Smooth muscle cell (in vitro differentiated cells): ENCODE measurements at regions not wholly inside any gene's neighbourhood (a gene's known extent, or its start where the extent isn't known, plus 50 kb on each side); places are given as distances from the start of the nearest gene placed in this dataset.
A peak's percentile ranks its signal among the peaks of the same experiment; 100 is the strongest.

Experiments used
- DNase-seq: peaks from one replicate; lab custom pipeline; 2025; ENCODE audit not compliant: unreplicated experiment; lab: John Stamatoyannopoulos, UW
- H2AFZ ChIP-seq: fragments of 200-600 bp; sonication (generic); 2 replicates; pipeline ENCODE4 v1.6.0; 2016; ENCODE audit warnings: antibody characterized with exemption, low read depth, mild to moderate bottlenecking
- H3F3A ChIP-seq: fragments of 200-600 bp; sonication (generic); 2 replicates; pipeline ENCODE4 v1.6.0; 2017; ENCODE audit warnings: antibody characterized with exemption, low read depth
- H3K27ac ChIP-seq: fragments of 200-600 bp; sonication (generic); 2 replicates; pipeline ENCODE4 v1.5.1; 2016; ENCODE audit warnings: low read depth, mild to moderate bottlenecking
- H3K27me3 ChIP-seq: fragments of 200-600 bp; sonication (generic); 2 replicates; pipeline ENCODE4 v1.6.1; 2016; ENCODE audit warnings: low read depth, mild to moderate bottlenecking
- H3K36me3 ChIP-seq: fragments of 200-600 bp; sonication (generic); 2 replicates; pipeline ENCODE4 v1.5.1; 2016; ENCODE audit warnings: low read depth
- H3K4me1 ChIP-seq: fragments of 200-600 bp; sonication (generic); 2 replicates; pipeline ENCODE4 v1.5.1; 2016; ENCODE audit warnings: low read depth
- H3K4me2 ChIP-seq: fragments of 200-600 bp; sonication (generic); 2 replicates; pipeline ENCODE4 v1.6.0; 2016; ENCODE audit warnings: mild to moderate bottlenecking
- H3K4me3 ChIP-seq: fragments of 200-600 bp; sonication (generic); 2 replicates; pipeline ENCODE4 v1.5.1; 2016; ENCODE audit warnings: mild to moderate bottlenecking
- H3K79me2 ChIP-seq: fragments of 200-600 bp; sonication (generic); 2 replicates; pipeline ENCODE4 v1.6.0; 2016; ENCODE audit warnings: low read depth, mild to moderate bottlenecking
- H3K9ac ChIP-seq: fragments of 200-600 bp; sonication (generic); 2 replicates; pipeline ENCODE4 v1.6.0; 2016; ENCODE audit warnings: low read depth
- H3K9me3 ChIP-seq: fragments of 200-600 bp; sonication (generic); replicated peaks from 2 replicates; pipeline ENCODE4 v1.5.1; 2016; ENCODE audit warnings: low read depth
- H4K20me1 ChIP-seq: fragments of 200-600 bp; sonication (generic); 2 replicates; pipeline ENCODE4 v1.6.0; 2016; ENCODE audit warnings: low read depth
- WGBS: methylation state at CpG from one replicate; pipeline ENCODE4 v1.1.7; 2016; ENCODE audit warnings: low lambda C conversion rate; 5-methylcytosine and 5-hydroxymethylcytosine counted together
- TF ChIP-seq, protein P1 (sequence below): fragments of 200-600 bp; sonication (generic); IDR thresholded peaks from 2 replicates; pipeline ENCODE4 v1.5.1; 2017; ENCODE audit warnings: borderline replicate concordance, mild to moderate bottlenecking, antibody characterized with exemption; ENCODE audit not compliant: insufficient read depth, poor library complexity, severe bottlenecking

DNA sequence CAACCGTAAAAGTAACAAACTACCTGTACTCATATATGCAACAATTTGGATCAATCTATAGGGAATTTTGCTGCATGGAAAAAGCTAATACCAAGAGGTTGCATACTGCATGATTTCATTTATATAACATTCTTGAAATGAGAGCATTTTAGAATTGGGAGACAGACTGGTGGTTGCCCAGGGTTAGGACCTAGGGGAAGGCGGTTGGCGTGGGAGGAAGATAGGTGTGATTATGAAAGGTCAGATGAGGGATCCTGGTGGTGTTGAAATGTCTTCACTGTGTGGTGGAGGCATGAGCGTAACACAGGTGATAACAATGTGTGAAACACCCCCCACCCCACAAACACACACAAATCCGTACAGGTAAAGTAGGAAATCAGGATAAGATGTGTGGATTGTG, 176.6 kb upstream of the ZBED5 start:
- Histone ChIP-seq H3K4me2 (no peak overlapping the region), H3K27me3 (no peaks in the 10 kb centered on the region), H3K9ac (no peak overlapping the region), H3F3A (no peaks in the 10 kb centered on the region), H3K9me3 (no peaks in the 10 kb centered on the region), H4K20me1 (no peaks in the 10 kb centered on the region), H3K36me3 (no peaks in the 10 kb centered on the region), H3K79me2 (no peaks in the 10 kb centered on the region), H2AFZ (no peak overlapping the region), H3K4me1 (peaks cover 12% of the 10 kb centered on the region), H3K27ac (no peak overlapping the region), H3K4me3 (no peak overlapping the region)
- WGBS: 76% methylated on average over 5 of the region's 5 CpGs
- DNase-seq: no peak
- TF ChIP-seq, protein P1, sequence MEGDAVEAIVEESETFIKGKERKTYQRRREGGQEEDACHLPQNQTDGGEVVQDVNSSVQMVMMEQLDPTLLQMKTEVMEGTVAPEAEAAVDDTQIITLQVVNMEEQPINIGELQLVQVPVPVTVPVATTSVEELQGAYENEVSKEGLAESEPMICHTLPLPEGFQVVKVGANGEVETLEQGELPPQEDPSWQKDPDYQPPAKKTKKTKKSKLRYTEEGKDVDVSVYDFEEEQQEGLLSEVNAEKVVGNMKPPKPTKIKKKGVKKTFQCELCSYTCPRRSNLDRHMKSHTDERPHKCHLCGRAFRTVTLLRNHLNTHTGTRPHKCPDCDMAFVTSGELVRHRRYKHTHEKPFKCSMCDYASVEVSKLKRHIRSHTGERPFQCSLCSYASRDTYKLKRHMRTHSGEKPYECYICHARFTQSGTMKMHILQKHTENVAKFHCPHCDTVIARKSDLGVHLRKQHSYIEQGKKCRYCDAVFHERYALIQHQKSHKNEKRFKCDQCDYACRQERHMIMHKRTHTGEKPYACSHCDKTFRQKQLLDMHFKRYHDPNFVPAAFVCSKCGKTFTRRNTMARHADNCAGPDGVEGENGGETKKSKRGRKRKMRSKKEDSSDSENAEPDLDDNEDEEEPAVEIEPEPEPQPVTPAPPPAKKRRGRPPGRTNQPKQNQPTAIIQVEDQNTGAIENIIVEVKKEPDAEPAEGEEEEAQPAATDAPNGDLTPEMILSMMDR: no peak

DNA sequence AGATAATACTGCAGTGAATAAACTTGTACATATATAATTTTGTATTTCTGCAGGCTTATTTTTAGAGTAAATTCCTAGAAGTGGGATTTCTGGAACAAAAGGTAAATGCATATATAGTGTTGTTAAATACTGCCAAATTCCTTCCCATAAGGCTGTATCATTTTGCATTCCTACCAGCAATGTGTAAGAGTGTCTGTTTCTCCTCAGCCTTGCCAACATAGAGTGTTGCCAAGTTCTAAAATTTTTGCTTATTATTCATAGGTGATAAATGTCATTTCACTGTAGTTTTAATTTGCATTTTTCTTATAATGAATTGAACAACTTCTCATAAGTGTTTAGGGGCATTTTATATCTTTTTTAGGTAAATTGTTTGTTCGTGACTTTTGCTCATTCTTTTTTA, 174.2 kb upstream of the ZBED5 start:
- no peak overlapping the region for H2AFZ ChIP-seq

DNA sequence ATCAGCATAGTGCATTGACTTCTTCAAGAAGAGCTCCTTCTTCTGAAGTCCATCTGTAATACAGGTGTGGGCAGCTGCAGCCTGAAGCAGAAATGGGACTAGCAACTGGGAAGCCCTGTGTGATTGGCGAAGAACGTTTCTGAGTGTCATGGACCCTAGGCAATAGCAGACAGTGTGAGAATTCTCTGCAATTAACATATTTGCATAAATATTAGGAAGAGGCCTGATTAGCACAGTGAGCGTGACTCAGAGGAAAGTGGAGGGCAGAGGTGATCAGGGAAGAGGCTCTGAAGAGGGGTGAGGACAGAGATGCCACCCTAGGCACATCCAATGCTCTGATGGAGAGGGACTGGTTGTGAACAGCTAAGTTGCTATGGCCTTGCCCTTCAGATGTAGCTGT, 171.2 kb upstream of the ZBED5 start:
- Histone ChIP-seq H2AFZ (no peak overlapping the region), H3K79me2 (no peaks in the 10 kb centered on the region), H3K9me3 (no peaks in the 10 kb centered on the region), H3F3A (no peaks in the 10 kb centered on the region), H4K20me1 (no peaks in the 10 kb centered on the region), H3K27me3 (no peaks in the 10 kb centered on the region), H3K4me3 (no peak overlapping the region), H3K27ac (no peak overlapping the region), H3K4me2 (no peak overlapping the region), H3K4me1 (no peaks in the 10 kb centered on the region), H3K9ac (no peak overlapping the region), H3K36me3 (no peaks in the 10 kb centered on the region)
- no peak for DNase-seq
- TF ChIP-seq, protein P1: no peak
- WGBS: 85% methylated on average over 3 of the region's 3 CpGs

More for the DNA sequence above, 174.2 kb upstream of the ZBED5 start:
- DNase-seq: no peak
- TF ChIP-seq, protein P1: no peak
- Histone ChIP-seq H3K9ac (no peak overlapping the region), H3K27me3 (no peaks in the 10 kb centered on the region), H3K4me2 (no peak overlapping the region), H3K79me2 (no peaks in the 10 kb centered on the region), H4K20me1 (no peaks in the 10 kb centered on the region), H3F3A (no peaks in the 10 kb centered on the region), H3K4me1 (no peaks in the 10 kb centered on the region), H3K36me3 (no peaks in the 10 kb centered on the region), H3K4me3 (no peak overlapping the region), H3K27ac (no peak overlapping the region), H3K9me3 (no peaks in the 10 kb centered on the region)
- WGBS: 93% methylated on average over 1 of the region's 1 CpG

DNA sequence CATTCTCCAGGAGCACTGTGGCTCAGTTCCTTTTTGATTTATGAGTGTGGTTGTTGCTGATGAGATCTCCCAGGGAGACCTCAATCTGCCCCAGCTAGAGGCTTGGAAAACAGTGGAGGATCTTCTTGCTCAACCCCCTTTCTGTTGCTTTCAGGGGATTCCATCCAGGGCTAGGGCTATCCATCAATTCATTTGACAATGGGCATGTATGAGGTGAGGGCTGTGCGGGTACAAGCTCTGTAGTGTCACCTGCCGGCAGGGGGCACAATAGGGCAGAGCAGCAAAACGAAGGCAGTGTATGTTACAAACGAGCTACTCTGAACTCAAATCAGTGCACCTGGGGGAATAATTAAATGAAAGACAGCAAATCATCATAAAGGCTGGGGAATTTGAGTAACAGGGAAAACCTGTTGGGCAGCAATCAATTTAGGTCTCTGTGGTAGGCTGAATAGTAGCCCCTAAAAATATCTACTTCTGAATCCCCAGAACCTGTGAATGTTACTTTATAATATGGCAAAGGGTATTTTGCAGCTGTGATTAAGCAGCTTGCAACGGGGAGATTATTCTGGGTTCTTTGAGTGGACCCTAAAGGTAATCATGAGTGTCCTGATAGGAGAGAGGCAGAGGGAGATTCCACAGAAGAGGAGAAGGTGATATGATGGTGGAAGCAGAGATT, 170.3 kb upstream of the ZBED5 start:
- no peaks in the 10 kb centered on the region for H3K9me3 ChIP-seq
- H3K27me3 ChIP-seq: no peaks in the 10 kb centered on the region
- H3K27ac ChIP-seq: no peak overlapping the region
- H3K9ac ChIP-seq: no peak overlapping the region
- TF ChIP-seq, protein P1: peak; percentile 77
- no peaks in the 10 kb centered on the region for H3K4me1 ChIP-seq
- H3K36me3 ChIP-seq: no peaks in the 10 kb centered on the region
- 26% methylated on average over 5 of the region's 5 CpGs for WGBS
- DNase-seq: no peak
- no peaks in the 10 kb centered on the region for H3F3A ChIP-seq
- no peak overlapping the region for H3K4me3 ChIP-seq
- no peaks in the 10 kb centered on the region for H4K20me1 ChIP-seq
- no peaks in the 10 kb centered on the region for H3K79me2 ChIP-seq
- no peak overlapping the region for H2AFZ ChIP-seq
- H3K4me2 ChIP-seq: no peak overlapping the region
